SK-N-SH treated with all-trans-retinoic acid at 6 μM for 48 hours (cell line): ENCODE measurements at regions not wholly inside any gene's neighbourhood (a gene's known extent, or its start where the extent isn't known, plus 50 kb on each side); places are given as distances from the start of the nearest gene placed in this dataset.

ENCODE experiments used
- ATAC-seq: fragments of 200-7000 bp; cut with Tn5 transposase; 3 replicates; pipeline ENCODE4 v1.9.1; 2020; ENCODE audit warnings: mild to moderate bottlenecking, moderate library complexity
- ARNTL ChIP-seq: fragments of 450-650 bp; formaldehyde crosslinking; IDR thresholded peaks from 2 replicates; pipeline ENCODE4 v1.5.0; 2020; ENCODE audit warnings: low read depth, mild to moderate bottlenecking, moderate library complexity, borderline replicate concordance
- BACH2 ChIP-seq: fragments of 250-450 bp; sonication (Bioruptor Pico); IDR thresholded peaks from 2 replicates; pipeline ENCODE4 v1.9.0; 2021; ENCODE audit warnings: mild to moderate bottlenecking, borderline replicate concordance
- CREB5 ChIP-seq: fragments of 250-450 bp; sonication (Bioruptor Pico); IDR thresholded peaks from 2 replicates; pipeline ENCODE4 v1.5.1; 2020; ENCODE audit warnings: low read depth, mild to moderate bottlenecking, moderate library complexity
- CSDC2 ChIP-seq: fragments of 250-450 bp; sonication (Bioruptor Pico); IDR thresholded peaks from 2 replicates; pipeline ENCODE4 v1.5.0; 2020; ENCODE audit warnings: mild to moderate bottlenecking, moderate library complexity
- CSRNP3 ChIP-seq: fragments of 250-450 bp; sonication (Bioruptor Pico); IDR thresholded peaks from 2 replicates; pipeline ENCODE4 v1.5.1; 2021; ENCODE audit warnings: mild to moderate bottlenecking, moderate library complexity
- ESRRG ChIP-seq: fragments of 250-450 bp; sonication (Bioruptor Pico); IDR thresholded peaks from 2 replicates; pipeline ENCODE4 v1.6.1; 2021; ENCODE audit warnings: mild to moderate bottlenecking
- ISL1 ChIP-seq: fragments of 250-450 bp; sonication (Bioruptor Pico); IDR thresholded peaks from 2 replicates; pipeline ENCODE4 v2.1.2; 2022; ENCODE audit warnings: mild to moderate bottlenecking, moderate library complexity
- OSR1 ChIP-seq: fragments of 250-450 bp; sonication (Bioruptor Pico); IDR thresholded peaks from 2 replicates; pipeline ENCODE4 v1.8.0; 2022; ENCODE audit warnings: moderate library complexity, mild to moderate bottlenecking, inconsistent platforms
- PATZ1 ChIP-seq: fragments of 250-450 bp; sonication (Bioruptor Pico); IDR thresholded peaks from 2 replicates; pipeline ENCODE4 v1.8.0; 2020; ENCODE audit warnings: mild to moderate bottlenecking, moderate library complexity, borderline replicate concordance
- POU6F1 ChIP-seq: fragments of 250-450 bp; sonication (Bioruptor Pico); IDR thresholded peaks from 2 replicates; pipeline ENCODE4 v1.8.0; 2021; ENCODE audit warnings: low read depth, mild to moderate bottlenecking, moderate library complexity, borderline replicate concordance
- PPARA ChIP-seq: fragments of 250-450 bp; sonication (Bioruptor Pico); IDR thresholded peaks from 2 replicates; pipeline ENCODE4 v1.5.0; 2020; ENCODE audit warnings: mild to moderate bottlenecking, borderline replicate concordance
- RARB ChIP-seq: fragments of 250-450 bp; sonication (Bioruptor Pico); IDR thresholded peaks from 2 replicates; pipeline ENCODE4 v1.8.0; 2021; ENCODE audit warnings: mild to moderate bottlenecking, moderate library complexity
- SNAI2 ChIP-seq: fragments of 250-450 bp; sonication (Bioruptor Pico); IDR thresholded peaks from 2 replicates; pipeline ENCODE4 v1.5.0; 2020; ENCODE audit warnings: mild to moderate bottlenecking, moderate library complexity
- TCF4 ChIP-seq: fragments of 250-450 bp; sonication (Bioruptor Pico); IDR thresholded peaks from 2 replicates; pipeline ENCODE4 v1.8.0; 2021; ENCODE audit warnings: mild to moderate bottlenecking, moderate library complexity, borderline replicate concordance
- TOX ChIP-seq: fragments of 250-450 bp; sonication (Bioruptor Pico); IDR thresholded peaks from 2 replicates; pipeline ENCODE4 v1.8.0; 2021; ENCODE audit warnings: mild to moderate bottlenecking, moderate library complexity, borderline replicate concordance
- TSHZ2 ChIP-seq: fragments of 250-450 bp; sonication (Bioruptor Pico); IDR thresholded peaks from 2 replicates; pipeline ENCODE4 v1.5.0; 2020; ENCODE audit warnings: mild to moderate bottlenecking, moderate library complexity
- ZC3H10 ChIP-seq: fragments of 250-450 bp; sonication (Bioruptor Pico); IDR thresholded peaks from 2 replicates; pipeline ENCODE4 v1.5.1; 2021; ENCODE audit warnings: mild to moderate bottlenecking, moderate library complexity
- ZFP3 ChIP-seq: fragments of 250-450 bp; sonication (Bioruptor Pico); IDR thresholded peaks from 2 replicates; pipeline ENCODE4 v1.5.0; 2020; ENCODE audit warnings: mild to moderate bottlenecking, moderate library complexity
- ZFP30 ChIP-seq: fragments of 450-650 bp; formaldehyde crosslinking; IDR thresholded peaks from 2 replicates; pipeline ENCODE4 v1.5.0; 2022; ENCODE audit warnings: mild to moderate bottlenecking, moderate library complexity
- ZNF565 ChIP-seq: fragments of 450-650 bp; formaldehyde crosslinking; conservative IDR thresholded peaks from 2 replicates; pipeline ENCODE4 v1.5.0; 2020; ENCODE audit warnings: low read depth, mild to moderate bottlenecking, moderate library complexity
- ZNF70 ChIP-seq: fragments of 450-650 bp; formaldehyde crosslinking; IDR thresholded peaks from 2 replicates; pipeline ENCODE4 v1.5.0; 2020; ENCODE audit warnings: mild to moderate bottlenecking, moderate library complexity
- ZNF8 ChIP-seq: fragments of 450-650 bp; formaldehyde crosslinking; IDR thresholded peaks from 2 replicates; pipeline ENCODE4 v1.5.0; 2020; ENCODE audit warnings: mild to moderate bottlenecking, moderate library complexity

- ATAC-seq = no peak
- TF ChIP-seq ZNF70 (CRISPR knock-in tag) (no peak), ZFP3 (no peak), PATZ1 (CRISPR knock-in tag) (no peak), TCF4 (CRISPR knock-in tag) (no peak), TSHZ2 (CRISPR knock-in tag) (no peak), OSR1 (CRISPR knock-in tag) (no peak), CSRNP3 (CRISPR knock-in tag) (no peak), TOX (CRISPR knock-in tag) (no peak), ISL1 (CRISPR knock-in tag) (no peak), CREB5 (CRISPR knock-in tag) (no peak), CSDC2 (no peak), RARB (CRISPR knock-in tag) (no peak), ZNF8 (CRISPR knock-in tag) (no peak), ZNF565 (CRISPR knock-in tag) (no peak), BACH2 (CRISPR knock-in tag) (no peak), POU6F1 (CRISPR knock-in tag) (no peak), SNAI2 (CRISPR knock-in tag) (no peak), PPARA (CRISPR knock-in tag) (no peak), ARNTL (CRISPR knock-in tag) (no peak), ZC3H10 (CRISPR knock-in tag) (no peak)
Measured at GRCh38 chr14:61113561-61114225, 132.6 kb downstream of the SLC38A6 start.

GRCh38 chr14:61112506-61112905 lies 131.5 kb downstream of the SLC38A6 start:
- ATAC-seq = no peak
- TF ChIP-seq ZNF8 (CRISPR knock-in tag) (no peak), CSDC2 (no peak), ZFP3 (no peak), TSHZ2 (CRISPR knock-in tag) (no peak), PATZ1 (CRISPR knock-in tag) (no peak), POU6F1 (CRISPR knock-in tag) (no peak), SNAI2 (CRISPR knock-in tag) (no peak), TCF4 (CRISPR knock-in tag) (no peak), ESRRG (no peak), OSR1 (CRISPR knock-in tag) (no peak), ARNTL (CRISPR knock-in tag) (no peak), BACH2 (CRISPR knock-in tag) (no peak), ZFP30 (CRISPR knock-in tag) (no peak), TOX (CRISPR knock-in tag) (no peak)
